ENCODE measurements at regions not wholly inside any gene's neighbourhood (a gene's known extent, or its start where the extent isn't known, plus 50 kb on each side); places are given as distances from the start of the nearest gene placed in this dataset.
A peak's percentile ranks its signal among the peaks of the same experiment; 100 is the strongest.
"Not testable (repeated sequence)": the region's sequence is repeated elsewhere in the genome, so short reads cannot be mapped to it uniquely, and the experiment has no call there.

- no peak for DNase-seq
These were observed 202.1 kb upstream of the FAT3 start for GRCh38 chr11:92022499-92022898.

DNA sequence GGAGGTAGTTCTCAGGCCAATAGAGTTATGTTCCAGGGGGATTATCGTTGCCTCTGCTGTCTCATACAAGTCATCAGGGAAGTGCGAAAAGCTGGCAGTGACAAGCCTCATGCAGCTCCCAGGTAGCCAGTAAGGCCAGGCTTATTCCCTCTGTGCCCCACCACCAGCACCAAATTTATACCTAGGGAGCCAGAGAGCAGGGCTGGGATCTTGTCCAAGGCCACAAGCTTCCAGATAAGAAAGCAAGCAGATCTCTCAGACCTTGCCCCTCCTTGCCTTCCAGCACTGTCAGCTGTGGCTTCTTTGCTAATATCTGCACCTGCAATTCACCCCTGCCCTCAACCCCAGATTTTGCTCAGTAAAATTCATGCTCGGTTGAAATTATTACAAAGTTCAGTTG is 206.3 kb upstream of the FAT3 start:
- no peak for DNase-seq

GRCh38 chr11:92008249-92008648 is 216.4 kb upstream of the FAT3 start:
- no peak for DNase-seq

DNA sequence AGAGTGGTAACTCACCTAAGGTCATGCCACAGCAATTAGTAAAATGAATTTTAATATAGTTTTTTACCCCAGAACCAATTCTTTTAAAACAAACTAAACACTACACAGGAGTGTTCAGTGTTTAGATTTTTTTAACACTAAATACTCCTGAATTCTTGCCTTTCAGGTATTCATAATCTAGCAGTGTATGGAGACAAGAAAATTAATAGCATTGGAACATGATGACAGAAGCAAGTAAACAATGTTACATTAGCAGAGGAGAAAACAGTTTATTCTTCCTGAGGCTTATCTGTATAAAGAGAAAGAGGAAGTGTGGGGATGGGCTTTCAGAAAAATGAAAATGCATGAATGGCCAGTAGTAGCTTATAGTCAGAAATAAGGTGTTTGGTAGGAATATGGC is 222.1 kb upstream of the FAT3 start:
- DNase-seq, result no peak

DNA sequence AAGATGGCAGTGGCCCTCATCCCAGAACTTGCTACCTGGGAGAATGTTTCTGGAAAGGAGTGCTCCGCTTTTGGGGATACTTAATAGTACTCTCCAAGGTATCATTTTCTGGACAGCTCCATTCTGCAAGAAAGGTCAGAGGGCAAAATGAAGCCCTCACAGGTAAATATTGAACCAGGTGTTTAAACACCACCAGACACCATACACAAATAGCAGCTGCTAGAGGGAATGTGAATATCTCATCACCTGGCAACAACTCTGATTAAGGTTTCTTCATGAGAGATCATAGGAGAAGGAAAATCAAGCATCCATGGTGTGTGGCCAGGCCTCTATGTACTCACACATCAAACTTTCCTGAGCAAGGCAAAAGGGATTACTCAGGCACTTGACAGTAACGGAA is 226.1 kb upstream of the FAT3 start:
- no peak for DNase-seq

DNA sequence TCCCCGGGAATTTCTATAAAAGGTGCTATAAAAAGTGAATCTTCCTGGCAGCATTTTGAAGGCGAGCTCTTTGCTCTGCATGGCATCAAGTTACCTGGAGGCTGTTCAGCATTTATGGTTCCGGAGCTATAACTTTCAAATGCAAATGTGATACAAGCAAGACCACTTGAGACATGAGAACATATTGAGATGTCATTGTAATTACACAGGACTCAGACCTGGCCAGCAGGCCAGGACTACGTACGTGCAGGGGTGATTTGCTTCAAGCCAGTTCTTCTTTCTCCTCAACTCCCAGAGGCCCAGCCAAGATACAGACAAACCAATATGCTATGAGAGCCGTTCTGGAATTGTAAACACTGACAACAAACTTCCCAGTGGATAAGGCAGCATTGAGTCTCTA is 227.4 kb upstream of the FAT3 start:
- DNase-seq, result no peak

GRCh38 chr11:91996526-91996925 is 228.1 kb upstream of the FAT3 start:
- no peak for DNase-seq

DNA sequence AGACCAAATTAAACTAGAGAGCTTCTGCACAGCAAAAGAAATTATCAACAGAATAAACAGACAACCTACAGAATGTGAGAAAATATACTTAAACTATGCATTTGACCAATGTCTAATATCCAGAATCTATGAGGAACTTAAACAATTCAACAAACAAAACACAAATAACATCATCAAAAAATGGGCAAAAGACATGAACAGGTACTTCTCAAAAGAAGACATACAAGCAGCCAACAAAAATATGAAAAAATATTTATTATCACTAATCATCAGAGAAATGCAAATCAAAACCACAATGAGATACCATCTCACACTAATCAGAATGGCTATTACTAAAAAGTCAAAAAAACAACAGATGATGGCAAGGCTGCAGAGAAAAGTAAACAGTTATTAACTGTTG is 236.2 kb upstream of the FAT3 start:
- not testable (repeated sequence) for DNase-seq

GRCh38 chr11:91986218-91986617 is 238.4 kb upstream of the FAT3 start:
- no peak for DNase-seq

DNA sequence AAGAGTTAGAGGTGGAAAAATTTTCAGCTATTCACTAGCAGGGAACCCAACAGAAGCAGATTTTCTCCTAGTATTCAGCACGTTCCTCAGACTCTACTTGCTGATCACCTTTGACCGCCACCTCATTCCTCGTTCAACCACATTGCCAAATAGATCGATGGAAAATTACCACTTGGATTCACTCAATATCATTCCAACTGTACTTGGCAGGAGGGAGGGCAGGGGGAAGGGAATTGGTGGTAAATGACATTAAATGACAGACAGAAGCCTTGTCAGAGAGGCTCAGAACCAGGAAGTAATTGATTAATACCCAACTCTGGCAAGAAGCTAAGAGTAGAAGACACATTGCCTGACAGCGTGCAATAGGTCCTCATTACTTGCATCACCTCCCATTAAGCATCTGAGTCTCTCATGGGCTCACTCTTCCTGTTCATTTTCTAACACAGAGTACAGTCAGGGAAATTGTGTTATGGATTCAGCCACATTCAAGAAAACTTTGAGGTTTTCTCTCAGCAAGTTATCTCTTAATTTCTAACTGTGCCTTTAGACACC is 240.5 kb upstream of the FAT3 start:
- no peak for DNase-seq

DNA sequence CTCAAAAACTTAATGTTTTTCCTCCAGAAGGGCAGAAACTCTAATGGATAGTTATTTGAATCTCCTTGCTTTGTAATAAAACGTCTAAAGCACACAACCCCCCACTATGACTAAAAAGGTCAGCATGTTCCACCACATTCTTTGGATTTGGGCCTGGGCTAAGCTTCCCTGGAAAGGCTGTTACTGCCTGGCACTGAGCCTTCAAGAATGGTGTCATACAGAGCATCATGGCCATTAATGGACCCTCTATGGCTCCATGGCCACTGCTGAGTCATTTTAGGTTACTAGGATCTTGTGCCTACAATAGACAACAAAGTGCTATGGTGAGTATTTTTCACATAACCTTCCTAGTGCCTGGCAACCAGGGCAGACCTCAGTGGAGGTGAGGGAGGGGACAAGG is 242.6 kb upstream of the FAT3 start:
- DNase-seq, result no peak

DNA sequence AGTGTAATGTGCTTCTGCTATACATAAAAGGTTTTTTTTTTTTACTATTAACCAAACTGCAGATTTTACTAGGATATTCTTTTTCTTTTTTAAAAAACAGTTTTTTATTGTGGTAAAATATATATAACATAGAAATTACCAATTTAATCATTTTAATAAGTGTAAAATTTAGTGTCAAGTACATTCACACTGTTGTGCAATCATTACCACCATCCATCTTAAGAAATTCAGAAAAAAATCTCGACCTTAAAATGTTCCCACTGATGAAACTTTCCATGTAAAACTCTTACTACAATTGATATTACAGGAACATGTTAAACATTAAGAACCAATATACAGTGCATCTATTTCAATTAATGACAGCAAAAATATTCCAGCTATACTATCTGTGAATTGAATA is 244.8 kb upstream of the FAT3 start:
- DNase-seq, result no peak

- DNase-seq, result no peak
These were observed 245.9 kb upstream of the FAT3 start for GRCh38 chr11:91978747-91979146.

DNA sequence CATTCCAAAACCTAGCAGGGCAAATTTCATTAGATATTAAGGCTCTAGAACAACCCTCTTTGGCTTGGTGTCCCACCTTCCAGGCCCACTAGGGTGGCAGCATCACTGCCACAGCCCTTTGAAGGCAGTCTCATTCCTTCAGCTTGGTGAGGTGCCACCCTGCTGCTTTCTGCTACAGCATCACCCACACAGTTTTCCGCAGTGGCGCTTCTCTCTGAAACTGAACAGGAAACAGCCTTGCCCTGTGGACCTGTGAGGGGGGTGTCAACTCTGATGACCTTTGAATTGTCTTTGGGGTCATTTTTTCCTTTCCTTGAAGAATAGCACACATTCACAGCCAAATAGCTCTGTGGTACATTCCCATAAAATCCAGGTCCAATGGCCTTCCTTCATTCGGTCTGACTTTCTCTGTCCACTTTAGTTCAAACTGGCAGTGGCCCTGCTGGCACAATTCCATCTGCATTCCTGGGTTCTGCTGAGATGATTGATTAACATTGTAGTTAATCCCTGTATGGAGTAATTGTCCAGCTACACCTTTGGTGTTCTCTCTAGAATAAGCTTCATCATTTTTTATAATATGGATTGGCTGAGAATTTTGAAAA is 251.9 kb upstream of the FAT3 start:
- DNase-seq, result no peak

DNA sequence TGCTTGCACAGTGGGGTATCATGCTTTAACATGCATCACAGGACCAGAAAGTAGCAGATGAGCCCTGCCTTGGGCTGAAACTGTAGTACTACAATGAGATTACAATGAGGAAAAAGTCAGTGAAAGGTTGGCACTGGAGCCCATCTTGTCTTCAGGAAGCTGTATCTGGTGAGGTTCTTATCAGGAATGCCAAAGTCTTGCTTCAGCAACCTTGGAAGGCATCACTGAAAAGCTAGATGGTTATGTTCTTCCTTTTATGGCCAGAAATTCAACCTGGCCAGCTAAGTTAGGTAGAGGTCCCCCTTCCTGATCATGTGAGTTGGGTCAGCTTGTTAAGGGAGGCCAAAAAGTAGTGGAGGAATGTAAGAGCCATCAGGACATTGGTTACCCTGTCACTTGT is 254.0 kb upstream of the FAT3 start:
- no peak for DNase-seq

- DNase-seq, result no peak
These were observed 255.1 kb upstream of the FAT3 start for GRCh38 chr11:91969486-91969885.

GRCh38 chr11:91967691-91968045 is 256.9 kb upstream of the FAT3 start:
- no peak for DNase-seq

DNA sequence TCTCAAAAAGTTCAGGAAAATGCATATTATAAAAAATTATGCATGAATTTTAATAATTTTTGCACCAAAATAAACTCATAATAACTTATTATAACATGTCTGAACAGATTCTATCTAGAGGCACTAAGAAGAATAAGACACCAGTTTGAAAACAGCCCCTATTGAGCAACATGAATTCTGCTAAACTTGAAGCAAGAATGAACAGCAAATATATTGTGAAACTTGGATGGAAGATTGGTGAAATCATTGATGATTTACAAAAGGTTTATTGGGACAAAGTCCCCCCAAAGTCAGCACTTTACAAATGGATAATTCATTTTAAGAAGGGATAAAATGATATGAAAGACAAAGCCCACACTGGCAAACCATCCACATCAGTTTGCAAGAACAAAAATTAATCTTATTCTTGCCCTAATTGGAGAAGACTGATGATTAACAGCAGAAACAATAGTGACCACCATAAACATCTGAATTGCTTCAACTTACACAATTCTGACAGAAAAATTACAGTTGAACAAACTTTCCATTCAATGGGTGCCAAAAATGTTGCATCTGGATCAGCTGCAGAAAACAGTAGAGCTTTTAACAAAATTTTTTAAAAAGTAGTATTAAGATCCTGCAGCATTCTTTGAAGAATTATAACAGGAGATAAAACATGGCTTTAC is 257.5 kb upstream of the FAT3 start:
- no peak for DNase-seq

DNA sequence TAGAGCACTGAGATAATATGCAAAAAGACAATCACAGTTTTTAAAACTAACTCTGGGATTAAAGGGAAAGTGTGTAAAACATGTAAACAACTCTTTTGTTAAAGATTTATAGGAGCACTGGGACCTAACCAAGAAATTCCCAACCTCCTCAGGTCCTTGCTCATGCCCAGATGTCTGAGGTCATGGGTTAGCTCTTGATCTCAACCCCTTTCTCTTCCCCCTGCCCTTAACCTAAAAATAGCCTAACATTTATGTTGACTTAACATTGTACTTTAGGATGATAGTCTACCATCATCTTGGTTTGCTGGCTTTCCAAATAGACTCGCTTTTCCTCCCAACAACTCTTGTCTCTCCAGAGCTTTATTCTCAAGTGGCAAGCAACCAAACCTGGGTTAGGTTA is 258.2 kb upstream of the FAT3 start:
- DNase-seq, result no peak

DNA sequence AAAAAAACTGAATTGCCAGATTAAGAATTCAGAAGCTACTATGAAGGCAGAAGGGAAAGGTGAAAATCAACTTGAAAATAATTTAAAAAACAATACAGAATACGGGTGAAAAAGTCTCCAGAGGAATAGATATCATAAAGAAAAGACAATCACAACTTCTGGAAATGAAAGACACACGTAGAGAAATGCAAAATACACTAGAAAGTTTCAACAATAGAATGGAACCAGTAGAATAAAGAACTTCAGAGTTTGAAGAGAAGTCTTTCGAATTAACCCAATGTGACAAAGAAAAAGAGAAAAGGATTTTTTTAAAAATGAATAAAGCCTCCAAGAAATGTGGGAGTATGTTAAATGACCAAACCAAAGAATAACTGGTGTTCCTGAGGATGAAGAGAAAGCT is 263.8 kb upstream of the FAT3 start:
- no peak for DNase-seq

DNA sequence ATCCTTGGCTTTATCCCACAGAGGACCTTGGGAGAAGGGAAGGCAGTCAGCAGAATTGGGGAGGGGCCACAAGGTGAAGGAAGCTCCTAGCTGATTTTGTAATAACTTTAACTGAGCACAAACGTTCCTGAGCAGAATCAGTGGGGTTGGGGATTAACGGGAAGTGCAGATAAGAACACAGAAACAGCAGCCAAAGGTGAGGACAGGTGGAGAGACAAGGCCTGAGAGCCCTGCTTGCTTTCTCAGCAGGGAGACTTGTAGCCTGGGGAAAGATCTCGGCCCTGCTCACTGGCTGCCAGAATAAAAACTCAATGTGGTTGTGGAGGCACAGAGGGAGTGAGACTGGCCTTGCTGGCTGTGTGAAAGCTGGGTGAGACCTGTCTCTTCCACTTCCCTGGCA is 265.2 kb upstream of the FAT3 start:
- DNase-seq, result no peak

- DNase-seq, result no peak
These were observed 267.9 kb upstream of the FAT3 start for GRCh38 chr11:91956711-91957110.

DNA sequence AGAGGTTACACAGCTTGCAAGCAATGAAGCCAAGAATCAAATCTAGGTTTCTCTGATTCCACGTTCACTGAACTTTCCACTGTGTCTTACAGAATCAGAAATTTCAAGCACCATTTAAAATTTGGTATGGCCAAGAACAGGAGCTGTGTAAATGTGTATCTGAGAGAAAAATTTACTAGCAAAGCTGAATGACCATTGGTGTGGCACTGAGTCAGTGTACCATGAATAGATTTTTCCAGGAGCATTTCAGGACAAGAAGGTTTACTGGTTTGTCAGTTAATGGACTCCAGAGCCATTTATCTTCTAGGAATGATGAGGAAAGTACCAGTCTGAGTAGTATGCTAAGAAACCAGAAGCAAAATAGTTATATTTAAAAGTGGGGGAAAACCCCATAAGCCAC is 269.4 kb upstream of the FAT3 start:
- DNase-seq, result no peak

DNA sequence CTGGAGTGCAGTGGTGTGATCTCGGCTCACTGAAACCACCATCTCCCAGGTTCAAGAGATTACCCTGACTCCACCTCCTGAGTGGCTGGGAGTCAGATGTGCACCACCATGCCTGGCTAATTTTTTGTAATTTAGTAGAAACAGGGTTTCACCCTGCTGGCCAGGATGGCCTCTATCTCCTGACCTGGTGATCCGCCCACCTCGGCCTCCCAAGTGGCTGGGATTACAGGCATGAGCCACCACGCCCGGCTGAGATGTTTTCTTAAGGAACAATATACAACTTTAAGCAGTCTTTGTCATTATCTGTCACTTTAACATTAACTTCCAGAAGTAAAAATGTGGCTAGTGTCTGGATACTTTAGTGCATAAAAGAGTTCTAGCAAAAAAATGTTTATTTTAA is 272.6 kb upstream of the FAT3 start:
- DNase-seq, result no peak

DNA sequence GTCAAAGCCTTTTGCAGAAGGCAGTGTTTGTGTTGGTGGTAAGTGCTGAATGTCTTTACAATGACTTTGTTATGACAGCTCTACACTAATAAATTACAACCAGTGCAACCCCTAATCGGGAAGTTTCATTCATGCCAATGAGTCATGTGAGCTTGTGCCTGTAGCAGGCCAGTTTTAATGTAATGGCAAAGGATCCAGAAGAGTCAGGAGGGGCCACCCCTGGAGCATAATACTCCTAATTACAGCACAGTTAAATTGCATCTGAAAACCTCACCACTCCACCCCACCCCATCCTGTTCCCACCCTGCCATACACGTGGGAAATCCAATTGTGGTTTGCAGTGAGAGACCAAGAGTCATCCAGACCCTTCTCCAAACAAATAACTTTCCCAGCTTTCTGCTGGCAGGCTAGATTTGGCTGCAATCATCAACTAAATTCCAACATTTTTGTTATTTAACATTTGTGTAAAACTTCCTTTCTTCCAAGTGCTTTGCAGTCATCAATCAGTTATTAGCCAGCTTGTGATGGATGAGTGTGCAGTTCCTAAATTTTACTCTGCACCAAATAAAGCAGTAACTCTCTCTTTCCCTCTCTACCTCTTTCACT is 277.3 kb upstream of the FAT3 start:
- DNase-seq, result peak; percentile 97

All from NCI-H1417 treated with DMSO at 0.1 percent for 48 hours (cell line).